Forelimb muscle (tissue), 1 donor: ENCODE measurements at regions not wholly inside any gene's neighbourhood (a gene's known extent, or its start where the extent isn't known, plus 50 kb on each side); places are given as distances from the start of the nearest gene placed in this dataset.

ENCODE experiments used
- DNase-seq: peaks from one replicate; pipeline ENCODE4 v3.0.0-alpha.2; 2013; ENCODE audit warnings: low read depth

DNA sequence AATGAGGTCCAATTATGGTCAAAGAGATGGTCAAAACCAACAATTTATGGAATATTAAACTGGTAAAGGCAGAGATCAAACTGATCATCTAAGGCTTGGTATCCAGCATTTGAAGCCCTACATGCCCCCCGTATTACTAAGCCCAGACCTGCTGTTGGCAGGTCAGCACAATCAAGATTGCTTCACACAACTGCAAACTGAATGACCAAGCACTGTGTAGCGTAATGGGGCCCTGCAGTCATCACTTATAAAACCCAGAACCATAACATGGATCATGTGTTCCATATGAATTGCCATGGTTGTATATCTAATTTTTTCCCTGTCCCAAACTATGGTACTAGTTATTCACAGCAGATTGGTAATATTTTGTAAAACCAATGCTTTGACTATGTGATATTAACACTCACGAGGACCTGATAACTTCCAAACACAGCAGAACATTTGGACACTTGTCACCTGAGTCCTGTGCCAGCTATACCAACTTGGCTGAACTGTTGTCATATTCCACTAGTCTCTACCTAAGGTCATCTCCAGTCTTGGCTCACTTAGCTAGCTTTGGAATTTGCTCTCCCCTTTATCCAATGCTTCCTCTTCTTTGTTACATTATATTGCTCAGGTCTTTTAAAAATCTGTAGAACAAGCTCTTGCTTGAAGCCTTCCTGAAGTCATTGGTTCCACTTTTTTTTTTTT lies 81.7 kb upstream of the HMHB1 start:
- DNase-seq = no peak

DNA sequence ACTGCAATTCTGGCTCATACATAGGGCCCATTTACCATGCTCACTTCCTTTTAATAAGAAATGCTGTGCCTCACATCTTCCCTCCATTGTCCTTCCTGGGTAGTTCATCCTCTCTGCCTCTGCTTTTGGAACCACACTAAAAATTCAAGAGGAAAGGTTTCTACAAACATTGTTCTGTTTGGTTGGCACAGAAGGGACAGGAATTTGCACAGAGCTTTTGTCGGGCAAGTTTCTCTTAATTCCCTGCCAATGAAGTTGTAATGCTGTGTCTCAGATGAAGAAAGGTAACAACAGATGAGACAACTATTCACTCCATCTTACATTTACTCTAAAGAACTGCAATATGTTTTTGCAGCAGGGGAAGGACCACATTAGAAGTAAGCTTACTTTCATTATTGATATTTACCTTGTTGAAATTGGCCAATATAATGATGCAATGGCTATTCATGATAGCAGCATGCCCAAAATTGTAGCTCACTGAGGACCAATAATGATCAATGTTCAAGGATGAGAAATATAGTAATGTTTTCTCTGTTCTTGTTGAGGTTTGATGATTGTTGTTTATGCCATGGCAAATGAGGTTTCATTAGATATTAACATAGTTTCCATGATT lies 82.5 kb upstream of the HMHB1 start:
- no peak for DNase-seq

- no peak for DNase-seq
Observed at GRCh38 chr5:143723159-143723558, 88.8 kb upstream of the HMHB1 start.

GRCh38 chr5:143721925-143722324 lies 90.0 kb upstream of the HMHB1 start:
- no peak for DNase-seq

- no peak for DNase-seq
Observed at GRCh38 chr5:143720689-143721088, 91.3 kb upstream of the HMHB1 start.

DNA sequence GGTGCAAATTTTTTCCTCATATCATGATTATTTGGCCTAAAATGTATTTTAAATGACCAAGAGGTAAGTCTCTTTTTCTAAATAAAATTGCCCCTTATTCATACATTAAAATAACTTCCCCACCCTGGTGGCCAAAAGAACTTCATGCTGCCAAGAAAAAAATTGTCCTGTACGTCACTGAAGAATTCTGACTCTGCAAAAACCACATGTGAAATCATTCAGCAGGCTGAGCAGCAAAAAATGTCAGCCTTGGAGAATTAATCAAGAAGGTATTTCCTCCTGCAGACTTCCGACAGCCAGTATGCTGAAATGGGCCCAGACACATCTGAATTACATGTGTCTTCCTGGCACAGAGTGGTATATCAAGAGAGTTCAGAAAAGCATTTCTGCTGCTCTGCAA lies 94.6 kb upstream of the HMHB1 start:
- no peak for DNase-seq

DNA sequence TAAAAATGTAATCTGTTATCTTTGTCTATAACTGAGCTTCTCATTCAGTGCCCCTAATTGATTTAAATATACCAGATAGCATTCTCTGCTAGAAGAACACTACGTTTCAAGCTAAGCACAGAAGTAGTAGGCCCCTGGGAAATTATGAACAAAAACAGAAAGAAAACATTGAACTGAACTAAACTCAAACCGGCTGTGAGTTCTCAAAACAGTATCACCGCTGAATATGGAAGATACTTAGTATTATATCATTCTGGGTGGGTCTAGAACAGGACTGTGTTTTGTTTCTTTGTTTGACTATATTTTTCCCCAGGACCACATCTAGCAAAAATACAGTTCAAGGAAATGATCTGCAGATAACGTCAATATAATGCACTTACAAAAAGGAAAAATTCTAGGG lies 95.1 kb upstream of the HMHB1 start:
- DNase-seq = no peak

DNA sequence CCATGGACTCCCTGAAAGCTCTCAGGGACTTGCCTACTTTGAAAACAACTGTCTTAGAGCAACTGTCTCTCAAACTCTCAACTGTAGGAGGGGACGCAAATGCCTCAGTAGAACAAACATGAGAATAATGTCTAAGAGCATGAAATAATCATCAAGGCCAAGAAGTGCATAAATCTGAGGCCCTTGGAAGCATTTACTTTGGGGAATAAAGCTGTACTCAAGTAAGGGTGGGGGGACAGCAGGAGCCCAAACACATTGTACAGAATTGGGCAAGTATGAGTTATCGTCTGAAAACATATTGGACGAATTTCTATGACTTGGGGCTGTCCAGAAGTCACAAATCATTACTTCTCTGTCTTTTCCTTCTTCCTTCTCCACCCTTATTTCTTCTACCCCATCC lies 96.3 kb upstream of the HMHB1 start:
- no peak for DNase-seq

DNA sequence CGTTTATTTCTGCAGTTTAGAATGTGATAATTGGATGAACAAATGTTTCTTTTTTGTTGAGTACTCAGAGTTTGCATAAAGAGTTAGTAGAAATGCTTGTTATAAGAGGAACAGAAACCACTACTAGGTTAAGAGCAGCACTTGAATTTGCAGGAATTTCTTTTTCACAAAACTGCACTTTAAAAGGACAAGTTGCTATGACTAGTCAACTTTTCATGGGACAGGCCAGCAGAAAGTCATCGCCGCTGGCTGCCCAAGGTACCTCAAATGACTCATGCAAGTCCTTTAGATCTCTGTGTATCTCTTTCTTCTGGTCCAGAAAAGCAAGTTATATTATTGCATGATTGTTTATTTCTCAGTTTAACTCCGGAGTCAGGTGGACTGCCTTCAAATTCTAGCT lies 97.3 kb upstream of the HMHB1 start:
- DNase-seq = no peak

GRCh38 chr5:143713047-143714003 lies 98.6 kb upstream of the HMHB1 start:
- no peak for DNase-seq

DNA sequence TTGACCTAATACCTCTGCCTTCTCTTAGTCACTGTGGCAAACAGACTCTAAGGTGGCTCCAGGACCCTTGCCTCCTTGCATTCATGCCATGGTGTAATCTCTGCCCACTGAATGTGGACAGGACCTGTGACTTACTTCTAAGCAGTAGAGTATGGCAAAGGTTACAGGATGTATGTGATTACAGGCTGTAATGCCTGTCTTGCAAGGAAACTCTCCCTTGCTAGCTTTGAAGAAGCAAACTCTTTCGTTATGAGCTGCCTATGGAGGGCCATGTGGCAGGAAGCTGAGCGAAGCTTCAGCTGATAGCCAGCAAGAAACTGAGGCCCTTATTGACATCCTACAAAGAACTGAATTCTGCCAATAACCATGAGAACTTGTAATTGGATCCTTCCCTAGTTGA lies 103.3 kb upstream of the HMHB1 start:
- DNase-seq = no peak

- DNase-seq = no peak
Observed at GRCh38 chr5:143707806-143708205, 104.2 kb upstream of the HMHB1 start.

DNA sequence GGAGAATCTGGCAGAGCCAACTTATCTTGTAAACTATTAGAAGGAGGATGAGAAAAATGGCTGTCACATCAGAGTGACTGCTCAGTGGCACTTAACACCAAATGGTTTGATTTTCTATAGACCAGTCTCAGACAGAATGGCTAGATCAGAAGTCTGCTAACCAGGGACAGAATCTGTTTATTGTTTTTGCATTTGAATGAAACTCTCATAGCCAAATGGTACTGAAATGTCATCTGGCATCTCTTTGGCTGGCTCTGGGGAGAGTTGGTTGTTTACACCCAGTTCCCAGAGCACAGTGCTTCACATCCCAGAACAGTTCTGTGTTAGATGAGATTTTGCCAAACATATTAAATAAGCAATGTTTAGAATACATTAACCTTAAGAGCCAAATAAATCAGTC lies 106.6 kb upstream of the HMHB1 start:
- no peak for DNase-seq

GRCh38 chr5:143703659-143704058 lies 108.3 kb upstream of the HMHB1 start:
- no peak for DNase-seq

- DNase-seq = no peak
Observed at GRCh38 chr5:143701493-143701892, 110.5 kb upstream of the HMHB1 start.

DNA sequence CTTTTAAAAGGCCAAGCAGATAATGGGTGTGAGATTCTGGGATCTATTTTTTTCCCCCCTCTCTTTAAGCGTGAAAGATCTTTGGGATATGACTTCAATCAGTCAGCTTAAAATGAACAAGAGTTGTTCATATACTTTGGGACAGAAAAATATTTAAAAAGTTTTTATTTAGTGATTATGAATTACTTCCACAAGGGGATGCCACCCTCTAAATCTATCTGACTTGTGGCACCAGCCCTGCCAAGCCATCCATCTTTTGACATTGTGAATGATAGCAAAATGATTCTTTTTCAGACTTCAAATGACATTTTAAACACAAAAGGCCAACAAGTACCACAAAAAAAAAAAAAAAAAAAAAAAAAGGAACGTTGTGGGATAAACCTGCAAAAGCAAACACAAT lies 111.0 kb upstream of the HMHB1 start:
- DNase-seq = no peak

GRCh38 chr5:143699121-143699520 lies 112.8 kb upstream of the HMHB1 start:
- no peak for DNase-seq

GRCh38 chr5:143698574-143698973 lies 113.4 kb upstream of the HMHB1 start:
- DNase-seq = no peak

- DNase-seq = no peak
Observed at GRCh38 chr5:143696921-143697320, 115.0 kb upstream of the HMHB1 start.

DNA sequence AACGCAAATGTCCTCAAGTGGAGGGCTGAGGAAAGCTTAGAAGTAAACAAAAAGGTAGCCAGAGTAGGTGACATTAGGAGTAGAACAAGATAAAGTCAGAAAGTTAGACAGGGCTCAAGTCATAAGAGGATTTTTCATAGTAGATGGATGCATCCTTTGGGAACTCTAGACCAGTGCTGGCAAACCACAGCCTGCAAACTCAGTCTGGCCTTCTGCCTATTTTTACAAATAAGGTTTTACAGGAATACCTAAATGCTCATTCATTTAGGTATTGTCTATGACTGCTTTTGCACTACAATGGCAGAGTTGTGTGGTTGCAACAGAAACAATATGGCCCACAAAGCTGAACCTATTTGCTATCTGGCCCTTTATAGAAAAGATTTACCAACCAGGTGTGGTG lies 116.0 kb upstream of the HMHB1 start:
- DNase-seq = no peak

GRCh38 chr5:143695244-143695864 lies 116.6 kb upstream of the HMHB1 start:
- no peak for DNase-seq

- no peak for DNase-seq
Observed at GRCh38 chr5:143694357-143694756, 117.6 kb upstream of the HMHB1 start.
